ENCODE measurements at regions not wholly inside any gene's neighbourhood (a gene's known extent, or its start where the extent isn't known, plus 50 kb on each side); places are given as distances from the start of the nearest gene placed in this dataset.

GRCh38 chr5:161112371-161112770, 260.4 kb upstream of the ATP10B start:
- H3K27ac ChIP-seq (ENCODE audit: low read depth, low read length), result no peak overlapping the region
- no peak for TF ChIP-seq CTCF (IDR thresholded peaks at IDR 0.05; ENCODE audit: extremely low read depth, low read depth, low read length)
- H3K4me1 ChIP-seq (ENCODE audit: insufficient read depth, low read length), result no peaks in the 10 kb centered on the region
- H3K27me3 ChIP-seq (ENCODE audit: insufficient read depth, low read length), result no peaks in the 10 kb centered on the region
- DNase-seq (ENCODE audit: insufficient read length, low spot score, missing footprints), result no peak
- no peak overlapping the region for H2AFZ ChIP-seq (ENCODE audit: low read length)
- H3K36me3 ChIP-seq (ENCODE audit: insufficient read depth, low read length), result no peaks in the 10 kb centered on the region
- no peak overlapping the region for H3K4me2 ChIP-seq (ENCODE audit: insufficient read depth, low read length)
- no peak overlapping the region for H3K4me3 ChIP-seq (ENCODE audit: insufficient read depth, low read length)
- H3K9me3 ChIP-seq (ENCODE audit: low read depth, low read length), result no peaks in the 10 kb centered on the region
- H4K20me1 ChIP-seq (ENCODE audit: insufficient read depth, low read length), result no peaks in the 10 kb centered on the region
- H3K79me2 ChIP-seq (ENCODE audit: insufficient read depth, low read length), result no peaks in the 10 kb centered on the region

DNA sequence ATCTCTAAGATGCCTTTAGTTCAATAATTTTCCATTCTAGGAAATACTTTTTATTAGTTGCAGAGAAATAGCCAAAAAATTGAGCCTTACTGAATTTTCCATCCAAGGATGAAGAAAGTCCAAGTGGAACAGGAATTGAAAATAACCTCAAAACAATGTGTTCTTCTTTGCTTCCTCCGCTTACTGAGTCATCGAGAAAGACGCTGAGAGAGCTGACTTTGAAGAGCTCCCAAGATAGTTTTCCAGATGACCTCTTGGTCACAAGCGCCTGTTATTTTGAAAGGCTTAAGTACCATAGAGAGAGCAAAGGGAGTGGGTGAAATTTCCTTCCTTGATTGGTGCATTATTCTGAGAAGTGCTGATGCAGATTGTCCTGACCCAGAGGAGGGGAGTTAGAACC, 253.5 kb upstream of the ATP10B start:
- H3K27me3 ChIP-seq (ENCODE audit: insufficient read depth, low read length), result no peaks in the 10 kb centered on the region
- no peak overlapping the region for H3K4me3 ChIP-seq (ENCODE audit: insufficient read depth, low read length)
- H2AFZ ChIP-seq (ENCODE audit: low read length), result no peak overlapping the region
- TF ChIP-seq CTCF (IDR thresholded peaks at IDR 0.05; ENCODE audit: extremely low read depth, low read depth, low read length), result no peak
- no peak overlapping the region for H3K27ac ChIP-seq (ENCODE audit: low read depth, low read length)
- H3K9me3 ChIP-seq (ENCODE audit: low read depth, low read length), result no peaks in the 10 kb centered on the region
- H3K4me1 ChIP-seq (ENCODE audit: insufficient read depth, low read length), result no peaks in the 10 kb centered on the region
- no peak overlapping the region for H3K4me2 ChIP-seq (ENCODE audit: insufficient read depth, low read length)
- H4K20me1 ChIP-seq (ENCODE audit: insufficient read depth, low read length), result no peaks in the 10 kb centered on the region
- no peaks in the 10 kb centered on the region for H3K79me2 ChIP-seq (ENCODE audit: insufficient read depth, low read length)
- no peak for DNase-seq (ENCODE audit: insufficient read length, low spot score, missing footprints)
- no peaks in the 10 kb centered on the region for H3K36me3 ChIP-seq (ENCODE audit: insufficient read depth, low read length)

DNA sequence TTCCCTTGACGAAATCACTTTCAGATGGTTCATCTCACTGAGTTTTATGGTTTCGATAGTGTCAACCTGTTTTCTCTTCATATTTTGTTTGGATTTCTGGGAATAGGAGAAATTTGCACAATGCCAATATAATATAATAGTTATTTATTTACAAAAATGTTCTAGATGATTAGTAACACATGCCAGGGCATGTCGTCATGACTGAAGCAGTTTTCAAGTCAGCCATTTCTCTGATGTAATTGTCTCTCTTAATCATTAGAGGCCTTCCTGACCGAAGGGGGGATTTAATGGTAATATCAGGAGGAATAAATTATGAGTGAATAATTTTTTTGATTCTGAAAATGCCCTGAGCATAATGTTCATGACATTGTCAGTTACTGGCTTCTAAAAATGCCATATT, 246.5 kb upstream of the ATP10B start:
- Histone ChIP-seq H3K79me2 (ENCODE audit: insufficient read depth, low read length) (no peaks in the 10 kb centered on the region), H3K4me1 (ENCODE audit: insufficient read depth, low read length) (no peaks in the 10 kb centered on the region), H3K36me3 (ENCODE audit: insufficient read depth, low read length) (no peaks in the 10 kb centered on the region), H4K20me1 (ENCODE audit: insufficient read depth, low read length) (no peaks in the 10 kb centered on the region), H3K4me3 (ENCODE audit: insufficient read depth, low read length) (no peak overlapping the region), H3K27me3 (ENCODE audit: insufficient read depth, low read length) (no peaks in the 10 kb centered on the region), H3K4me2 (ENCODE audit: insufficient read depth, low read length) (no peak overlapping the region), H3K27ac (ENCODE audit: low read depth, low read length) (no peak overlapping the region), H3K9me3 (ENCODE audit: low read depth, low read length) (no peaks in the 10 kb centered on the region), H2AFZ (ENCODE audit: low read length) (no peak overlapping the region)
- TF ChIP-seq CTCF (IDR thresholded peaks at IDR 0.05; ENCODE audit: extremely low read depth, low read depth, low read length), result no peak
- no peak for DNase-seq (ENCODE audit: insufficient read length, low spot score, missing footprints)

- no peak overlapping the region for H3K4me2 ChIP-seq (ENCODE audit: insufficient read depth, low read length)
These were observed 244.6 kb upstream of the ATP10B start for GRCh38 chr5:161096581-161096980.

More at GRCh38 chr5:161096581-161096980, 244.6 kb upstream of the ATP10B start:
- Histone ChIP-seq H3K27me3 (ENCODE audit: insufficient read depth, low read length) (no peaks in the 10 kb centered on the region), H3K4me1 (ENCODE audit: insufficient read depth, low read length) (no peaks in the 10 kb centered on the region), H3K79me2 (ENCODE audit: insufficient read depth, low read length) (no peaks in the 10 kb centered on the region), H3K36me3 (ENCODE audit: insufficient read depth, low read length) (no peaks in the 10 kb centered on the region), H3K4me3 (ENCODE audit: insufficient read depth, low read length) (no peak overlapping the region), H3K9me3 (ENCODE audit: low read depth, low read length) (peaks cover 3% of the 10 kb centered on the region), H3K27ac (ENCODE audit: low read depth, low read length) (no peak overlapping the region), H2AFZ (ENCODE audit: low read length) (no peak overlapping the region), H4K20me1 (ENCODE audit: insufficient read depth, low read length) (no peaks in the 10 kb centered on the region)
- no peak for DNase-seq (ENCODE audit: insufficient read length, low spot score, missing footprints)
- TF ChIP-seq CTCF (IDR thresholded peaks at IDR 0.05; ENCODE audit: extremely low read depth, low read depth, low read length), result no peak

Measured in osteoblast (primary cell).